DOHH2 (cell line): ENCODE measurements at regions not wholly inside any gene's neighbourhood (a gene's known extent, or its start where the extent isn't known, plus 50 kb on each side); places are given as distances from the start of the nearest gene placed in this dataset.

Experiments used
- H3F3A ChIP-seq: fragments of 200-600 bp; sonication (generic), shearing (Covaris generic); 2 replicates; pipeline ENCODE4 v1.6.0; 2016; ENCODE audit warnings: antibody characterized with exemption, mild to moderate bottlenecking; ENCODE audit not compliant: control insufficient read depth, insufficient read depth
- H3K27ac ChIP-seq: fragments of 200-600 bp; sonication (generic); 2 replicates; pipeline ENCODE4 v1.5.1; 2014; ENCODE audit warnings: low read depth, mild to moderate bottlenecking, low read length, moderate library complexity
- H3K27me3 ChIP-seq: fragments of 200-600 bp; sonication (generic); 2 replicates; pipeline ENCODE4 v1.6.1; 2014; ENCODE audit warnings: mild to moderate bottlenecking, low read length, mixed read lengths; ENCODE audit not compliant: control insufficient read depth
- H3K36me3 ChIP-seq: fragments of 200-600 bp; sonication (generic); 2 replicates; pipeline ENCODE4 v1.6.1; 2014; ENCODE audit warnings: mild to moderate bottlenecking, low read length, moderate library complexity, mixed read lengths; ENCODE audit not compliant: control insufficient read depth
- H3K4me1 ChIP-seq: fragments of 200-600 bp; sonication (generic); 2 replicates; pipeline ENCODE4 v1.6.1; 2014; ENCODE audit warnings: mild to moderate bottlenecking, low read length, mixed read lengths; ENCODE audit not compliant: control insufficient read depth
- H3K4me2 ChIP-seq: fragments of 200-600 bp; sonication (generic); 2 replicates; pipeline ENCODE4 v1.6.0; 2014; ENCODE audit warnings: mild to moderate bottlenecking, low read length, moderate library complexity
- H3K4me3 ChIP-seq: fragments of 200-600 bp; sonication (generic); 2 replicates; pipeline ENCODE4 v1.5.1; 2014; ENCODE audit warnings: mild to moderate bottlenecking, low read length, mixed read lengths
- H3K79me2 ChIP-seq: fragments of 200-600 bp; sonication (generic); 2 replicates; pipeline ENCODE4 v1.6.1; 2014; ENCODE audit warnings: mild to moderate bottlenecking, low read length, mixed read lengths; ENCODE audit not compliant: control insufficient read depth
- H3K9me2 ChIP-seq: fragments of 200-600 bp; sonication (generic); replicated peaks from 2 replicates; pipeline ENCODE4 v1.6.1; 2014; ENCODE audit warnings: mild to moderate bottlenecking, low read length, mixed read lengths; ENCODE audit not compliant: control insufficient read depth
- H3K9me3 ChIP-seq: fragments of 200-600 bp; sonication (generic); 2 replicates; pipeline ENCODE4 v1.6.1; 2014; ENCODE audit warnings: antibody characterized with exemption, low read length, mixed read lengths; ENCODE audit not compliant: control insufficient read depth, insufficient read depth
- H4K20me1 ChIP-seq: fragments of 200-600 bp; sonication (generic); 2 replicates; pipeline ENCODE4 v1.6.0; 2014; ENCODE audit warnings: low read depth, mild to moderate bottlenecking, antibody characterized with exemption, low read length, moderate library complexity; ENCODE audit not compliant: control insufficient read depth, insufficient read depth
- CTCF ChIP-seq: fragments of 200-600 bp; sonication (generic); IDR thresholded peaks from one replicate; pipeline ENCODE4 v1.5.1; 2014; ENCODE audit warnings: antibody characterized with exemption, mild to moderate bottlenecking, low read depth, low read length; ENCODE audit not compliant: poor library complexity, severe bottlenecking
- EZH2phosphoT487 ChIP-seq: fragments of 200-600 bp; sonication (generic); IDR thresholded peaks from 2 replicates; pipeline ENCODE4 v1.6.1; 2017; ENCODE audit warnings: borderline replicate concordance, mild to moderate bottlenecking, antibody characterized with exemption, low read length, moderate library complexity, mixed read lengths

- Histone ChIP-seq H3K4me1 (no peaks in the 10 kb centered on the region), H3K27ac (no peak overlapping the region), H3F3A (no peaks in the 10 kb centered on the region), H3K4me3 (no peak overlapping the region), H3K4me2 (no peak overlapping the region), H3K79me2 (no peaks in the 10 kb centered on the region), H3K9me3 (peaks cover 4% of the 10 kb centered on the region; the same call in 1 of the 2 replicates), H3K27me3 (no peaks in the 10 kb centered on the region), H4K20me1 (no peaks in the 10 kb centered on the region), H3K9me2 (no peaks in the 10 kb centered on the region), H3K36me3 (no peaks in the 10 kb centered on the region)
- TF ChIP-seq CTCF (no peak), EZH2phosphoT487 (no peak)
Measured at GRCh38 chr10:21055339-21056135, 158.4 kb upstream of the NEBL start.

- Histone ChIP-seq H4K20me1 (no peaks in the 10 kb centered on the region), H3F3A (no peaks in the 10 kb centered on the region), H3K4me1 (no peaks in the 10 kb centered on the region), H3K9me2 (no peaks in the 10 kb centered on the region), H3K36me3 (no peaks in the 10 kb centered on the region), H3K27ac (no peak overlapping the region), H3K79me2 (no peaks in the 10 kb centered on the region), H3K4me2 (no peak overlapping the region), H3K4me3 (no peak overlapping the region), H3K9me3 (peaks cover 2% of the 10 kb centered on the region; the same call in 1 of the 2 replicates), H3K27me3 (no peaks in the 10 kb centered on the region)
- no peak for TF ChIP-seq EZH2phosphoT487
- TF ChIP-seq CTCF = no peak
Measured at GRCh38 chr10:21053953-21054690, 157.0 kb upstream of the NEBL start.

- Histone ChIP-seq H3K4me2 (no peak overlapping the region), H3K36me3 (no peaks in the 10 kb centered on the region), H4K20me1 (no peaks in the 10 kb centered on the region), H3K79me2 (no peaks in the 10 kb centered on the region), H3K4me1 (no peaks in the 10 kb centered on the region), H3K4me3 (no peak overlapping the region), H3K9me3 (no peaks in the 10 kb centered on the region), H3K27me3 (no peaks in the 10 kb centered on the region), H3F3A (no peaks in the 10 kb centered on the region), H3K9me2 (no peaks in the 10 kb centered on the region), H3K27ac (no peak overlapping the region)
- TF ChIP-seq EZH2phosphoT487 = no peak
- TF ChIP-seq CTCF = no peak
Measured at GRCh38 chr10:21052709-21053104, 155.6 kb upstream of the NEBL start.
